OCI-LY3 (cell line): ENCODE measurements at regions not wholly inside any gene's neighbourhood (a gene's known extent, or its start where the extent isn't known, plus 50 kb on each side); places are given as distances from the start of the nearest gene placed in this dataset.

Experiments used
- H2AFZ ChIP-seq: fragments of 200-600, 300-600 bp; shearing (Covaris generic); 2 replicates; pipeline ENCODE4 v1.6.0; 2014; ENCODE audit warnings: antibody characterized with exemption, low read depth, low read length
- H3K27ac ChIP-seq: fragments of 200-600, 300-600 bp; sonication (generic); 2 replicates; pipeline ENCODE4 v1.5.1; 2014; ENCODE audit warnings: mild to moderate bottlenecking, low read length, moderate library complexity, mixed read lengths
- H3K27me3 ChIP-seq: fragments of 200-600, 300-600 bp; sonication (generic); 2 replicates; pipeline ENCODE4 v1.6.1; 2014; ENCODE audit warnings: low read depth, low read length, mixed read lengths
- H3K36me3 ChIP-seq: fragments of 200-600, 300-600 bp; sonication (generic); replicated peaks from 2 replicates; pipeline ENCODE3; 2014; ENCODE audit warnings: low read depth, low read length, mixed read lengths
- H3K4me1 ChIP-seq: fragments of 300-600, 200-600 bp; sonication (generic); 2 replicates; pipeline ENCODE4 v1.6.1; 2014; ENCODE audit warnings: low read length, mixed read lengths
- H3K4me2 ChIP-seq: fragments of 200-600, 300-600 bp; sonication (generic); 2 replicates; pipeline ENCODE4 v1.6.1; 2014; ENCODE audit warnings: low read length, mixed read lengths
- H3K4me3 ChIP-seq: fragments of 300-600, 200-600 bp; sonication (generic); 2 replicates; pipeline ENCODE4 v1.5.1; 2014; ENCODE audit warnings: antibody characterized with exemption, mild to moderate bottlenecking, low read length, moderate library complexity
- H3K79me2 ChIP-seq: fragments of 300-600, 200-600 bp; shearing (Covaris generic); 2 replicates; pipeline ENCODE4 v1.6.1; 2014; ENCODE audit warnings: mild to moderate bottlenecking, low read length, mixed read lengths
- H3K9ac ChIP-seq: fragments of 300-600, 200-600 bp; shearing (Covaris generic); 2 replicates; pipeline ENCODE4 v1.6.0; 2014; ENCODE audit warnings: mild to moderate bottlenecking, low read length, moderate library complexity
- H3K9me3 ChIP-seq: fragments of 200-600, 300-600 bp; shearing (Covaris generic); 2 replicates; pipeline ENCODE4 v1.6.1; 2014; ENCODE audit warnings: low read length, mixed read lengths; ENCODE audit not compliant: insufficient read depth
- H4K20me1 ChIP-seq: fragments of 200-600, 300-600 bp; sonication (generic); 2 replicates; pipeline ENCODE4 v1.6.1; 2016; ENCODE audit warnings: low read length, mixed read lengths; ENCODE audit not compliant: insufficient read depth
- EZH2phosphoT487 ChIP-seq: fragments of 200-600 bp; shearing (Covaris generic); IDR thresholded peaks from 2 replicates; pipeline ENCODE4 v1.6.1; 2018; ENCODE audit warnings: antibody characterized with exemption, mixed run types, low read depth
- TF ChIP-seq, protein P1 (sequence below): fragments of 200-600, 300-600 bp; sonication (generic); IDR thresholded peaks from 2 replicates; pipeline ENCODE4 v1.5.1; 2014; ENCODE audit warnings: antibody characterized with exemption, low read length, low read depth

GRCh38 chr18:76685402-76685801 lies 137.0 kb upstream of the ZNF236 start:
- TF ChIP-seq, protein P1, sequence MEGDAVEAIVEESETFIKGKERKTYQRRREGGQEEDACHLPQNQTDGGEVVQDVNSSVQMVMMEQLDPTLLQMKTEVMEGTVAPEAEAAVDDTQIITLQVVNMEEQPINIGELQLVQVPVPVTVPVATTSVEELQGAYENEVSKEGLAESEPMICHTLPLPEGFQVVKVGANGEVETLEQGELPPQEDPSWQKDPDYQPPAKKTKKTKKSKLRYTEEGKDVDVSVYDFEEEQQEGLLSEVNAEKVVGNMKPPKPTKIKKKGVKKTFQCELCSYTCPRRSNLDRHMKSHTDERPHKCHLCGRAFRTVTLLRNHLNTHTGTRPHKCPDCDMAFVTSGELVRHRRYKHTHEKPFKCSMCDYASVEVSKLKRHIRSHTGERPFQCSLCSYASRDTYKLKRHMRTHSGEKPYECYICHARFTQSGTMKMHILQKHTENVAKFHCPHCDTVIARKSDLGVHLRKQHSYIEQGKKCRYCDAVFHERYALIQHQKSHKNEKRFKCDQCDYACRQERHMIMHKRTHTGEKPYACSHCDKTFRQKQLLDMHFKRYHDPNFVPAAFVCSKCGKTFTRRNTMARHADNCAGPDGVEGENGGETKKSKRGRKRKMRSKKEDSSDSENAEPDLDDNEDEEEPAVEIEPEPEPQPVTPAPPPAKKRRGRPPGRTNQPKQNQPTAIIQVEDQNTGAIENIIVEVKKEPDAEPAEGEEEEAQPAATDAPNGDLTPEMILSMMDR = no peak
- TF ChIP-seq EZH2phosphoT487 = no peak
- Histone ChIP-seq H3K9me3 (no peaks in the 10 kb centered on the region), H3K4me1 (peaks cover 6% of the 10 kb centered on the region; the same call in 1 of the 2 replicates), H3K36me3 (no peaks in the 10 kb centered on the region), H4K20me1 (no peaks in the 10 kb centered on the region), H3K27ac (no peak overlapping the region), H3K4me3 (no peak overlapping the region), H3K9ac (no peak overlapping the region), H3K79me2 (no peaks in the 10 kb centered on the region), H2AFZ (no peak overlapping the region), H3K27me3 (peaks cover 26% of the 10 kb centered on the region), H3K4me2 (no peak overlapping the region)

GRCh38 chr18:76684265-76684664 lies 138.1 kb upstream of the ZNF236 start:
- no peak overlapping the region for H3K4me3 ChIP-seq
- TF ChIP-seq, protein P1 = no peak
- no peak for TF ChIP-seq EZH2phosphoT487
- H3K36me3 ChIP-seq = no peaks in the 10 kb centered on the region
- H3K27ac ChIP-seq = no peak overlapping the region
- no peaks in the 10 kb centered on the region for H3K9me3 ChIP-seq
- no peaks in the 10 kb centered on the region for H3K79me2 ChIP-seq
- H3K27me3 ChIP-seq = peaks cover 15% of the 10 kb centered on the region
- H4K20me1 ChIP-seq = no peaks in the 10 kb centered on the region
- H2AFZ ChIP-seq = no peak overlapping the region
- peaks cover 6% of the 10 kb centered on the region; the same call in 1 of the 2 replicates for H3K4me1 ChIP-seq
- no peak overlapping the region for H3K4me2 ChIP-seq
- H3K9ac ChIP-seq = no peak overlapping the region

DNA sequence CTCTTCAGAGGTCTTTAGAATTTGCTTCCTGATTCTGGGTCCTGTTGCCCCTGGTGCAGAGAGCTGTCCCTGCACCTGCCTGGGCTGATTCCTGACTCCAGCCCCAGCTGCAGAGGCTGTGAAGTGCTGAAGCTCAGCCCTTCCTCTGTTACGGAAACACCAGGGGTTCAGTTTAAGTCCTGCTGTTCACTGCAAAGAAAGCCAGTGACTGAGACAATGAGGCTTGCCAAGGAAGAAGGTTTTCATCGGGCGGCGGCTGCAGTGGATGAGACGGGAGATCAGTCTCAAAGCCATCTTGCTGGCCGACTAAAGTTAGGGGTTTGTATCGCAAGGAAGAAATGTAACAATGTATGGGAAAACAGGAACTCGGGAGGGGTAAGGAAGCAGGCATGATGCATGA lies 142.4 kb upstream of the ZNF236 start:
- Histone ChIP-seq H3K27me3 (peaks cover 6% of the 10 kb centered on the region; the same call in 1 of the 2 replicates), H2AFZ (no peak overlapping the region), H4K20me1 (no peaks in the 10 kb centered on the region), H3K9ac (no peak overlapping the region), H3K4me2 (no peak overlapping the region), H3K4me1 (no peaks in the 10 kb centered on the region), H3K36me3 (no peaks in the 10 kb centered on the region), H3K79me2 (no peaks in the 10 kb centered on the region), H3K27ac (no peak overlapping the region), H3K4me3 (no peak overlapping the region), H3K9me3 (no peaks in the 10 kb centered on the region)
- TF ChIP-seq, protein P1 = no peak
- no peak for TF ChIP-seq EZH2phosphoT487

GRCh38 chr18:76679259-76679658 lies 143.1 kb upstream of the ZNF236 start:
- Histone ChIP-seq H3K27me3 (peaks cover 6% of the 10 kb centered on the region; the same call in 1 of the 2 replicates), H3K4me2 (no peak overlapping the region), H4K20me1 (no peaks in the 10 kb centered on the region), H3K9ac (no peak overlapping the region), H3K4me3 (no peak overlapping the region), H3K27ac (no peak overlapping the region), H2AFZ (no peak overlapping the region), H3K9me3 (no peaks in the 10 kb centered on the region), H3K4me1 (no peaks in the 10 kb centered on the region), H3K79me2 (no peaks in the 10 kb centered on the region), H3K36me3 (no peaks in the 10 kb centered on the region)
- TF ChIP-seq, protein P1 = no peak
- no peak for TF ChIP-seq EZH2phosphoT487
